Muscle layer of duodenum (tissue), 2 donors: ENCODE measurements at regions not wholly inside any gene's neighbourhood (a gene's known extent, or its start where the extent isn't known, plus 50 kb on each side); places are given as distances from the start of the nearest gene placed in this dataset.

Experiments used
- H3K27ac ChIP-seq: one replicate; pipeline ENCODE4 v1.7.0; 2013; ENCODE audit warnings: mild to moderate bottlenecking, low read length
- H3K27me3 ChIP-seq: one replicate; pipeline ENCODE4 v1.7.0; 2013; ENCODE audit warnings: low read depth, mild to moderate bottlenecking, control low read depth, low read length
- H3K36me3 ChIP-seq, 2 donors: one replicate each; pipeline ENCODE4 v1.7.0; 2013; ENCODE audit warnings: low read length in 2 of 2, control low read depth in 1 of 2, mild to moderate bottlenecking in 1 of 2; ENCODE audit not compliant: insufficient read depth in 2 of 2, control insufficient read depth in 1 of 2
- H3K4me1 ChIP-seq, 2 donors: one replicate each; pipeline ENCODE4 v1.7.0; 2013; ENCODE audit warnings: low read length in 2 of 2, mild to moderate bottlenecking in 2 of 2, control low read depth in 1 of 2, moderate library complexity in 1 of 2; ENCODE audit not compliant: insufficient read depth in 2 of 2, control insufficient read depth in 1 of 2
- H3K4me3 ChIP-seq, 2 donors: one replicate each; pipeline ENCODE4 v1.7.0; 2013; ENCODE audit warnings: low read length in 2 of 2, low read depth in 1 of 2, mild to moderate bottlenecking in 1 of 2
- H3K9me3 ChIP-seq, 2 donors: one replicate each; pipeline ENCODE4 v1.7.0; 2013; ENCODE audit warnings: low read length in 2 of 2, control low read depth in 1 of 2, mild to moderate bottlenecking in 1 of 2; ENCODE audit not compliant: control insufficient read depth in 1 of 2
- donor health status: healthy.

- H3K9me3 ChIP-seq, result no peaks in the 10 kb centered on the region
- no peaks in the 10 kb centered on the region for H3K36me3 ChIP-seq
- no peak overlapping the region for H3K27ac ChIP-seq
- H3K4me3 ChIP-seq, result no peak overlapping the region
- H3K4me1 ChIP-seq, result no peaks in the 10 kb centered on the region
- H3K27me3 ChIP-seq, result no peaks in the 10 kb centered on the region
Measured at GRCh38 chr12:5124401-5124800, 80.7 kb downstream of the KCNA5 start.

- Histone ChIP-seq H3K4me1 (no peaks in the 10 kb centered on the region), H3K27me3 (peaks cover 7% of the 10 kb centered on the region), H3K9me3 (no peaks in the 10 kb centered on the region), H3K36me3 (no peaks in the 10 kb centered on the region), H3K4me3 (no peak overlapping the region), H3K27ac (no peak overlapping the region)
Measured at GRCh38 chr12:5134861-5135525, 91.3 kb downstream of the KCNA5 start.

GRCh38 chr12:5138256-5138655, 94.6 kb downstream of the KCNA5 start:
- Histone ChIP-seq H3K27me3 (no peaks in the 10 kb centered on the region), H3K36me3 (no peaks in the 10 kb centered on the region), H3K27ac (no peak overlapping the region), H3K4me1 (no peaks in the 10 kb centered on the region), H3K4me3 (no peak overlapping the region), H3K9me3 (no peaks in the 10 kb centered on the region)

- no peak overlapping the region for H3K27ac ChIP-seq
- H3K4me1 ChIP-seq, result no peaks in the 10 kb centered on the region
- no peaks in the 10 kb centered on the region for H3K36me3 ChIP-seq
- no peaks in the 10 kb centered on the region for H3K27me3 ChIP-seq
- no peak overlapping the region for H3K4me3 ChIP-seq
- no peaks in the 10 kb centered on the region for H3K9me3 ChIP-seq
Measured at GRCh38 chr12:5138845-5139244, 95.2 kb downstream of the KCNA5 start.

GRCh38 chr12:5139751-5140150, 96.1 kb downstream of the KCNA5 start:
- no peak overlapping the region for H3K4me3 ChIP-seq
- no peaks in the 10 kb centered on the region for H3K9me3 ChIP-seq
- no peaks in the 10 kb centered on the region for H3K36me3 ChIP-seq
- no peaks in the 10 kb centered on the region for H3K27me3 ChIP-seq
- no peak overlapping the region for H3K27ac ChIP-seq
- no peaks in the 10 kb centered on the region for H3K4me1 ChIP-seq

- no peak overlapping the region for H3K4me3 ChIP-seq
- no peaks in the 10 kb centered on the region for H3K4me1 ChIP-seq
- H3K27ac ChIP-seq, result no peak overlapping the region
- H3K36me3 ChIP-seq, result no peaks in the 10 kb centered on the region
- H3K27me3 ChIP-seq, result no peaks in the 10 kb centered on the region
- H3K9me3 ChIP-seq, result no peaks in the 10 kb centered on the region
Measured at GRCh38 chr12:5140190-5140589, 96.5 kb downstream of the KCNA5 start.

GRCh38 chr12:5148880-5149279, 105.2 kb downstream of the KCNA5 start:
- H3K36me3 ChIP-seq, result no peaks in the 10 kb centered on the region

GRCh38 chr12:5154091-5154490, 110.4 kb downstream of the KCNA5 start:
- no peaks in the 10 kb centered on the region for H3K36me3 ChIP-seq

More at GRCh38 chr12:5148880-5149279, 105.2 kb downstream of the KCNA5 start:
- Histone ChIP-seq H3K4me3 (no peak overlapping the region), H3K9me3 (no peaks in the 10 kb centered on the region), H3K27me3 (no peaks in the 10 kb centered on the region), H3K27ac (no peak overlapping the region), H3K4me1 (no peaks in the 10 kb centered on the region)

GRCh38 chr12:5155866-5156265, 112.2 kb downstream of the KCNA5 start:
- no peak overlapping the region for H3K27ac ChIP-seq
- H3K27me3 ChIP-seq, result peaks cover 7% of the 10 kb centered on the region
- H3K4me1 ChIP-seq, result no peaks in the 10 kb centered on the region
- H3K4me3 ChIP-seq, result no peak overlapping the region
- no peaks in the 10 kb centered on the region for H3K9me3 ChIP-seq
- H3K36me3 ChIP-seq, result no peaks in the 10 kb centered on the region

More at GRCh38 chr12:5154091-5154490, 110.4 kb downstream of the KCNA5 start:
- Histone ChIP-seq H3K27ac (no peak overlapping the region), H3K4me1 (no peaks in the 10 kb centered on the region), H3K9me3 (no peaks in the 10 kb centered on the region), H3K27me3 (peaks cover 7% of the 10 kb centered on the region), H3K4me3 (no peak overlapping the region)

GRCh38 chr12:5160827-5161226, 117.1 kb downstream of the KCNA5 start:
- H3K4me3 ChIP-seq, result no peak overlapping the region
- no peaks in the 10 kb centered on the region for H3K4me1 ChIP-seq
- no peaks in the 10 kb centered on the region for H3K36me3 ChIP-seq
- no peak overlapping the region for H3K27ac ChIP-seq
- H3K27me3 ChIP-seq, result peaks cover 4% of the 10 kb centered on the region
- no peaks in the 10 kb centered on the region for H3K9me3 ChIP-seq

- H3K9me3 ChIP-seq, result no peaks in the 10 kb centered on the region
- no peaks in the 10 kb centered on the region for H3K27me3 ChIP-seq
- H3K36me3 ChIP-seq, result no peaks in the 10 kb centered on the region
- H3K27ac ChIP-seq, result no peak overlapping the region
- H3K4me3 ChIP-seq, result no peak overlapping the region
- H3K4me1 ChIP-seq, result no peaks in the 10 kb centered on the region
Measured at GRCh38 chr12:5163661-5164060, 120.0 kb downstream of the KCNA5 start.

GRCh38 chr12:5165296-5165970, 121.8 kb downstream of the KCNA5 start:
- Histone ChIP-seq H3K27me3 (no peaks in the 10 kb centered on the region), H3K4me1 (no peaks in the 10 kb centered on the region), H3K36me3 (no peaks in the 10 kb centered on the region), H3K9me3 (no peaks in the 10 kb centered on the region), H3K4me3 (no peak overlapping the region), H3K27ac (no peak overlapping the region)
